ENCODE measurements at regions not wholly inside any gene's neighbourhood (a gene's known extent, or its start where the extent isn't known, plus 50 kb on each side); places are given as distances from the start of the nearest gene placed in this dataset.

DNA sequence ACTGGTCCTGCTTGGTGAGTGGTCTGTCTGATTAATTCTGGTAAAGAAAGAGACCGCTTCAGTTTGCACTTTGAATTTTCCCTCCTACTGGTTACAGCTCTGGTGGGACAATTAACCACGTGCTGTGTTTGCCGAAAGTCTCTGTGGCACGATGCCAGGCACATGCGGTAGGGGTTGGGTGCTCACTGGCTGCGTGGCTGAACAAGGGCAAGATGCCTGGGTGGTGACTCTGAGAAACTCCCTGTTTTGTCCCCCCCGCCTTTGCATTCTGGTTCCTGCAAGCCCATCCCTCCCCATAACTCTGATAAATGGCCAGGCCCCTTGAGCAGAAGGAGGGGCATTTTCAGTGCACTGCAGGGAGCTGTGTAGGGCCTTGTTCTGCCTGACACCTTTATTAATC lies 206.1 kb downstream of the TFCP2L1 start:
- ChIA-PET POLR2A (no interaction called here), CTCF (interaction anchor here (0.9 to 3.4 kb wide), 6 partner anchors 9 to 38 kb away, joined by 3 to 15 read pairs (median 4); no protein-coding TSS in a partner anchor)
- no peak overlapping the region for H3K4me3 ChIP-seq (ENCODE audit: control extremely low read depth in 1 of 5, extremely low read depth in 1 of 5, insufficient read depth in 1 of 5, low read depth in 2 of 5, low read length in 4 of 5)

More for the DNA sequence above, 206.1 kb downstream of the TFCP2L1 start:
- WGBS (ENCODE audit: insufficient coverage) = 96% methylated on average over 5 of the region's 7 CpGs
- H3K27me3 ChIP-seq (replicated peaks in 1 of 4; ENCODE audit: control extremely low read depth in 1 of 4, control insufficient read depth in 3 of 4, insufficient read depth in 4 of 4, low read length in 3 of 4) = peaks cover 0 to 29% (median 4%) of the 10 kb centered on the region in 4 experiments
- H3K9me3 Mint-ChIP-seq (ENCODE audit: insufficient read depth) = no peaks in the 10 kb centered on the region
- H3K27me3 Mint-ChIP-seq = peaks cover 33% of the 10 kb centered on the region
- H3K79me2 ChIP-seq (ENCODE audit: control insufficient read depth, insufficient read depth, low read length) = no peaks in the 10 kb centered on the region
- ATAC-seq (ENCODE audit: low read depth) (no peak), DNase-seq (no peak)
- no peak overlapping the region for H3K9ac ChIP-seq (ENCODE audit: low read length)
- H3K27ac Mint-ChIP-seq = no peak overlapping the region
- intact Hi-C loops (cut with micrococcal nuclease) = no loop called here
- no peaks in the 10 kb centered on the region for H3K36me3 ChIP-seq (replicated peaks in 1 of 2; ENCODE audit: control extremely low read depth in 1 of 2, control insufficient read depth in 1 of 2, extremely low read depth in 1 of 2, insufficient read depth in 2 of 2, low read length in 1 of 2)
- no peak overlapping the region for H3K4me2 ChIP-seq (replicated peaks; ENCODE audit: low read depth, low read length, poor library complexity, severe bottlenecking)
- peaks cover 2% of the 10 kb centered on the region for H3K4me1 Mint-ChIP-seq
- peaks cover 0 to 11% (median 0%) of the 10 kb centered on the region in 3 donors for H3K9me3 ChIP-seq (ENCODE audit: control extremely low read depth in 1 of 3, control insufficient read depth in 2 of 3, insufficient read depth in 1 of 3, low read length in 2 of 3)
- no peak overlapping the region for H2AFZ ChIP-seq (ENCODE audit: insufficient read depth, low read depth, low read length, poor library complexity, severe bottlenecking)
- no peak overlapping the region for H3K4me3 Mint-ChIP-seq
- no peak for TF ChIP-seq CTCF (IDR thresholded peaks at IDR 0.05)
- no peak for TF ChIP-seq EZH2 (IDR thresholded peaks at IDR 0.05; ENCODE audit: borderline replicate concordance, insufficient read depth, low read depth, low read length, poor library complexity, severe bottlenecking)
- H4K20me1 ChIP-seq (ENCODE audit: control insufficient read depth, insufficient read depth, low read length, poor library complexity, severe bottlenecking) = no peaks in the 10 kb centered on the region
- no peak overlapping the region for H3K27ac ChIP-seq (ENCODE audit: low read length in 2 of 2)
- no peaks in the 10 kb centered on the region for H3K4me1 ChIP-seq (ENCODE audit: control insufficient read depth in 2 of 2, insufficient read depth in 2 of 2, low read length in 2 of 2)

All from B cell (primary cell).